Suprapubic skin (tissue), 3 donors: ENCODE measurements at regions not wholly inside any gene's neighbourhood (a gene's known extent, or its start where the extent isn't known, plus 50 kb on each side); places are given as distances from the start of the nearest gene placed in this dataset.

Source experiments
- CTCF ChIP-seq, 2 donors: fragments of 200-600 bp in 1 of 2; fragments of 450-650 bp in 1 of 2; sonication (generic) in 1 of 2; IDR thresholded peaks; one replicate each; pipeline ENCODE4 v1.5.1; 2016 to 2019; ENCODE audit warnings: antibody characterized with exemption in 2 of 2, mild to moderate bottlenecking in 1 of 2, moderate library complexity in 1 of 2
- POLR2A ChIP-seq, 2 donors: fragments of 450-650 bp; IDR thresholded peaks; one replicate each; pipeline ENCODE4 v1.6.1; 2017; ENCODE audit warnings: antibody characterized with exemption in 2 of 2, mild to moderate bottlenecking in 2 of 2, moderate library complexity in 2 of 2

GRCh38 chr11:94681852-94682251 is 86.3 kb upstream of the AMOTL1 start:
- TF ChIP-seq POLR2A (IDR thresholded peaks at IDR 0.05) = no peak
- TF ChIP-seq CTCF (IDR thresholded peaks at IDR 0.05) = no peak
